Activated naive CD8-positive, alpha-beta T cell treated with anti-CD3 and anti-CD28 coated beads, Interleukin-2, amount 10 ng/mL, durations not matched to agents 7 days and 5 days (primary cell): ENCODE measurements at regions not wholly inside any gene's neighbourhood (a gene's known extent, or its start where the extent isn't known, plus 50 kb on each side); places are given as distances from the start of the nearest gene placed in this dataset.

Experiments used
- ATAC-seq: fragments of 150-1000 bp; cut with Tn5 transposase; one replicate; pipeline ENCODE4 v1.10.0; 2021; ENCODE audit warnings: low read depth, moderate library complexity
- POLR2A ChIA-PET: fragments of 350-600 bp; sonication (Branson Sonifier 250); formaldehyde crosslinking; loops from one replicate; lab custom pipeline; 2021; ENCODE audit warnings: antibody characterized with exemption; lab: Charles Lee
- DNase-seq: peaks from one replicate; pipeline ENCODE4 v3.0.0; 2021
- H3K27ac Mint-ChIP-seq: one replicate; pipeline ENCODE4 v1.8.0; 2022; ENCODE audit warnings: mild to moderate bottlenecking, mixed read lengths
- H3K27me3 Mint-ChIP-seq: one replicate; pipeline ENCODE4 v1.8.0; 2022; ENCODE audit warnings: mild to moderate bottlenecking, moderate library complexity, mixed read lengths
- H3K36me3 Mint-ChIP-seq: one replicate; pipeline ENCODE4 v1.8.0; 2021; ENCODE audit warnings: mild to moderate bottlenecking, mixed read lengths
- H3K4me1 Mint-ChIP-seq: one replicate; pipeline ENCODE4 v1.8.0; 2021; ENCODE audit warnings: mixed read lengths
- H3K4me3 Mint-ChIP-seq: one replicate; pipeline ENCODE4 v1.8.0; 2022; ENCODE audit warnings: mild to moderate bottlenecking, moderate library complexity, mixed read lengths
- H3K9me3 Mint-ChIP-seq: one replicate; pipeline ENCODE4 v1.8.0; 2021; ENCODE audit warnings: mixed read lengths

DNA sequence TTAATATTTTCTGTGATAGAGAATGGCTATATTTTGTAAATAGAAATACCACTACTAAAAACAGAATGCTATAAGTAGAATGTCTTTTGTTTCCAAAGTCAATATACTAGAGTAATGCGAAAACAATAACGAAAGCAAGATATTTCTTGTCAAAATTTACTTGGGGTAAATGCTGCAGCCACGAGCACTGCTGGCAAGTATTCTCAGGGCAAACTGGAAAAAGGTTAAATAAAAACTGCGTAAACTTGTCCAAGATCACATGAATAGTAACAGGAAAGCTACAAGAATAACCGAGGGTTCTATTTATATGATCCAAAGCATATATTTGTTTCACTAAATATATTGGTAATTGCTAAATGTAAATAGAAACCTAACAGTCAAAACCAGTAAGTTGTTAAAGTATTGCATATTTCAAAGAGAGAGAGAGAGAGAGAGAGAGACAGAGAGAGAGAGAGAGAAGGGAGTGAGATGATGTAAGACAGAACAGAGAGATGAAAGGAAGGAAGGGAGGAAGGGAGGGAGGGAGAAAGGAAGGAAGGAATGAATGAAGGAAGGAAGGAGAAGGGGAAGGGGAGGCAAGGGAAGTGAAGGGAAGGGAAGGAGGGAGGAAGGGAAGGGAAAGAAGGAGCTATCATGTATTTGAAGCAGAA lies 231.7 kb downstream of the KCNC2 start:
- H3K27ac Mint-ChIP-seq, result no peak overlapping the region
- H3K9me3 Mint-ChIP-seq, result no peaks in the 10 kb centered on the region
- H3K27me3 Mint-ChIP-seq, result peaks cover 5% of the 10 kb centered on the region
- no peak for DNase-seq
- ATAC-seq, result no peak
- H3K4me3 Mint-ChIP-seq, result no peak overlapping the region
- POLR2A ChIA-PET, result no interaction called here
- H3K36me3 Mint-ChIP-seq, result no peaks in the 10 kb centered on the region
- no peaks in the 10 kb centered on the region for H3K4me1 Mint-ChIP-seq

DNA sequence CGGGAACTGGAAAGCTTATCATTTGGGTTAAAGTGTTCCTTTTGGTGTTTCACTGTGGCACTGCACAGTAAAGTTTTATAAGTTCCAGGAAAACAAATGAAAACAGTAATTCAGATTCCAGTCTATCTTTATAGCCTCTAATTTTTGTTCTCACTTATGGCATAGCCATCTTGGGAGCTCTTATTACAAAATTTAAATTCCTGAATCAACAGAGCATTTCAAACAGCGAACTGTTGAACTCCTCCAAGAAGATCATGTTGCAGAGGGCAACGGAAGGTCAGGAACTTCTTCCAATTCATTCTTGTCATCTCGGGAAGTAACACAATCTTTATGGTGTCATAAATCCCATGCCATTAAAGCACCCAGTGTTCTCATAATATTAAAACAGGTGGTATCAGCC lies 229.1 kb downstream of the KCNC2 start:
- DNase-seq (no peak), ATAC-seq (no peak)
- Mint-ChIP-seq H3K36me3 (no peaks in the 10 kb centered on the region), H3K9me3 (no peaks in the 10 kb centered on the region), H3K4me3 (no peak overlapping the region), H3K27me3 (peaks cover 5% of the 10 kb centered on the region), H3K27ac (no peak overlapping the region), H3K4me1 (no peaks in the 10 kb centered on the region)
- POLR2A ChIA-PET, result no interaction called here

DNA sequence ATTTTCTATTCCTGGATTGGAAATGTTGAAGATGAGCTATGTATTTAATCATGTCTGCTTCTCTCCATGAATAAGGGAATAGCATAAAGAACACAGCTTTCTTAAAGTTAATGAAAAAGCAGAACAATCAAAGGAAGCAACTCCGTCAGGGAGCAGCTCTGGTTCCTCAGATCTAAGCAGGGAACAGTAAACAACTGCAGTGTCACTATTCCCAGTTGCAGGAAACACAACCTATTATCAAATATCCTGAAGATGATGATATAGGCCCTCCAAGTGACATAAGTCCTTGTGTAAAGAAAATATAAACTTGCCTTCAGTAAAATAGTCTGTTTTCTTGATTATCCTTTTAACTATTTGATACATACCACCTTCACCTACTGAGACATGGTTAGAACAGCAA lies 228.1 kb downstream of the KCNC2 start:
- Mint-ChIP-seq H3K36me3 (no peaks in the 10 kb centered on the region), H3K27me3 (peaks cover 5% of the 10 kb centered on the region), H3K4me3 (no peak overlapping the region), H3K4me1 (no peaks in the 10 kb centered on the region), H3K27ac (no peak overlapping the region), H3K9me3 (no peaks in the 10 kb centered on the region)
- DNase-seq, result no peak
- no peak for ATAC-seq
- POLR2A ChIA-PET, result no interaction called here

DNA sequence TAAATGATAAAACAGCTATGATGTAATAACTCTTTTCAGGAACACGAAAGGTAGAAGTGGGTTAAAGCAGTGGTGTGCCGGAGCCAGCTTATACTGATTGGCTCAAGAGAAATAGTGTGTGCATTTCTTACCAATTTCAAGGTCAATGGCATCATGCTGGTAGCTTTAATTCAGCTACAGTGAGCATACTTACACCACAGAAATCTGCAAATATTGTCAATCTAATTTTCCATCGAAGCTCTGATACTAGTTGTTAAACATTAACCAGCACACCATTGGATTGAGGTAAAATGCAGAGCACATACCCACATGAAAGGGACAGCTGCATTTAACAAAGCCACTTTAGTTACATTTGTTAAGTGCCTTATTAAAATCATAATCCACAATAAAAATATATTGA lies 225.7 kb downstream of the KCNC2 start:
- Mint-ChIP-seq H3K9me3 (no peaks in the 10 kb centered on the region), H3K27ac (no peak overlapping the region), H3K36me3 (no peaks in the 10 kb centered on the region), H3K27me3 (peaks cover 5% of the 10 kb centered on the region), H3K4me3 (no peak overlapping the region), H3K4me1 (no peaks in the 10 kb centered on the region)
- ATAC-seq (no peak), DNase-seq (no peak)
- POLR2A ChIA-PET, result no interaction called here

DNA sequence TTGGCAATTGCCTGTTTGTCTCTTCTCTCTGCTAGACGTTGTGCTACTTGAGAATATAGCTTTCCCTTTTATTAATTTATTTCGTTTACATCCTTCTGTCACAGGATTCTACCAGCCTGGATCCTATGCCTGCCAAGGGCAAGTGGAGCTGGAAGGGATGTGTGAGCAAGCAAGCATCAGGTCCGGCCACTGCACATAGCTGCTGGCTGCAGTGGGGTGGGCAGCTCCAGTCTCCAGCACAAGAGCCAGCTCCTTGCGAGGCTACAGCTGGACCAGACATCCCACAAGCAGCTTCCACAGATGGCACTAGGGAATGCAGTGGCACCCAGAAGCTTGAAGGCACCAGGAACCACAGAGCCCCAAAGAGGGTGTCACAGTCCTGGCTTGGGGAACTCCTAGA lies 225.0 kb downstream of the KCNC2 start:
- H3K9me3 Mint-ChIP-seq, result no peaks in the 10 kb centered on the region
- no peak overlapping the region for H3K4me3 Mint-ChIP-seq
- H3K27ac Mint-ChIP-seq, result no peak overlapping the region
- POLR2A ChIA-PET, result no interaction called here
- ATAC-seq (no peak), DNase-seq (no peak)
- peaks cover 5% of the 10 kb centered on the region for H3K27me3 Mint-ChIP-seq
- no peaks in the 10 kb centered on the region for H3K36me3 Mint-ChIP-seq
- H3K4me1 Mint-ChIP-seq, result no peaks in the 10 kb centered on the region

DNA sequence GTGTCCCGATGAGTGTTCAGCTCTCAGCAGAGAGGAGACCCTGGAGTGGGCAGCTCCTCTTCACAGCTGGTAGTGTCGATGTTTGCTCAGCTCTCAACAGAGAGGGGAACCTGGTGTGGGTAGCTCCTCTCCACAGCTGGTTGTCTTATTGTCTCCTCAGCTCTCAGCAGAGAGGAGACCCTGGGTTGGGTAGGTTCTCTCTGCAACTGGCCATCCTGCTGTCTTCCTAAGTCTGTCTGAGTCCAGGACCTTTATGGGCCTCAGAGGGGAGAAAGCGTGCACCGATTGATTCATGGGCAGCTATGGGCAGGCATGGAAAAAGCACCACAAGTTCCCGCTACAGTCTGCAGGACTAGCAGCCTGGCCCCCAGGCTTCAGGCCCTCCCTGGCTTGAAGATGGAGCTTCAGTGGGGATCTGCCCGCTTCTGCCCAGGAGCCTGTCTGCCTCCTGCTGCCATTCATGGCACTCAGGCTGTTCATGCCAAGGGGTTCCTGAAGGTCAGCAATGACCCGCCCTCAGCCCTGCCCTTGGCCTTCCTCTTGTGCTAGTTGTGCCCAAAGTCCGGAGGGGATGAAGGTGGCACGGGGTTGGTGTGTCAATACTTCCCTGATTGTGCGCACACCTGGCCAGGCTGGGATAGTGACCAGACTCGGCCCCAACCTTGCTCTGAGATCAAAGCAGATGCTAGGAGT lies 224.2 kb downstream of the KCNC2 start:
- H3K27ac Mint-ChIP-seq, result no peak overlapping the region
- POLR2A ChIA-PET, result no interaction called here
- H3K27me3 Mint-ChIP-seq, result peaks cover 5% of the 10 kb centered on the region
- no peak overlapping the region for H3K4me3 Mint-ChIP-seq
- no peak for ATAC-seq
- DNase-seq, result no peak
- no peaks in the 10 kb centered on the region for H3K9me3 Mint-ChIP-seq
- H3K36me3 Mint-ChIP-seq, result no peaks in the 10 kb centered on the region
- no peaks in the 10 kb centered on the region for H3K4me1 Mint-ChIP-seq

DNA sequence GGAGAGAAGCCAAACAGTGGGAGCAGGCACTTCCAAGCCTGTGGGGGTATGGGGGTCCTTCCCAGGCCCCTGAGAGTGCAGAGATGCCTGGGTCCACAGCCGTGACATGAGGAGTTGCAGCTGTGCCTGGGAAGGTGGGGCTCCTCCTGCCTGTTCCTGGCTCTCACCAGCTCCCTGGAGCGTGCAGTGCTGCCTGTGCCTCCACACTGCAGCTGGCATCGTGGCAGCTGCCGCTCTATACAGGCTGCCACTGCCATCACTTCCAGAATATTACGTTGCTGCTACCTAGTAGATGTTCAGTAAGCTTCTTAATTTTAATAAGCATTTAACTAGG lies 223.7 kb downstream of the KCNC2 start:
- no peak overlapping the region for H3K4me3 Mint-ChIP-seq
- H3K27me3 Mint-ChIP-seq, result peaks cover 2% of the 10 kb centered on the region
- H3K36me3 Mint-ChIP-seq, result no peaks in the 10 kb centered on the region
- POLR2A ChIA-PET, result no interaction called here
- no peak for DNase-seq
- no peaks in the 10 kb centered on the region for H3K9me3 Mint-ChIP-seq
- H3K4me1 Mint-ChIP-seq, result no peaks in the 10 kb centered on the region
- no peak overlapping the region for H3K27ac Mint-ChIP-seq
- no peak for ATAC-seq

DNA sequence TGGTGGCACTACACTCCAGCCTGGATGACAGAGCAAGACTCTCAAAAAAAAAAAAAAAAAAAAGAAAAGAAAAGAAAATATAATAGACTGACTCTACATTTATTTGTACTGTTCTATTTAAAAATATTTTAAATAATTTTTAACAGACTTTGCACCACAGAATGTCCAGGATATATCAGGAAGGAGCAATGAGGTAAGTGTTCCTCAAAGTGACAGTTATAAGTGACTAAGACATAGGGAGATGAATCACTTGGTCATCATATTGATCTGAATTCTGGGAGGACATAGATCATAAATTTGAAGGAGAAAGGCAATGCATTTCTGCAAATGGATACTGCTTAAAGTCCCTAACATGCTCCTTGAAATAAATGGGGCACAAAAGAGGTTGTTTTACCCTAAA lies 221.5 kb downstream of the KCNC2 start:
- Mint-ChIP-seq H3K4me3 (no peak overlapping the region), H3K27me3 (no peaks in the 10 kb centered on the region), H3K27ac (no peak overlapping the region), H3K9me3 (no peaks in the 10 kb centered on the region), H3K4me1 (no peaks in the 10 kb centered on the region), H3K36me3 (no peaks in the 10 kb centered on the region)
- no peak for ATAC-seq
- POLR2A ChIA-PET, result no interaction called here
- DNase-seq, result no peak
